IMR-90 (cell line): ENCODE measurements at regions not wholly inside any gene's neighbourhood (a gene's known extent, or its start where the extent isn't known, plus 50 kb on each side); places are given as distances from the start of the nearest gene placed in this dataset.

ENCODE experiments used
- CTCF ChIP-seq: conservative IDR thresholded peaks from 2 replicates; pipeline ENCODE4 v1.5.1; 2012; ENCODE audit warnings: mild to moderate bottlenecking, low read depth, low read length, improper control_type of control experiment
- SMC3 ChIP-seq: fragments of 150-350 bp; IDR thresholded peaks from 2 replicates; pipeline ENCODE4 v1.6.1; 2016; ENCODE audit warnings: low read depth, mild to moderate bottlenecking, antibody characterized with exemption, low read length, moderate library complexity

- TF ChIP-seq SMC3 (no peak), CTCF (no peak)
These were observed 94.7 kb downstream of the ENGASE start for GRCh38 chr17:79169366-79169765.
